GM18861 (cell line): ENCODE measurements at regions not wholly inside any gene's neighbourhood (a gene's known extent, or its start where the extent isn't known, plus 50 kb on each side); places are given as distances from the start of the nearest gene placed in this dataset.
"Not testable (repeated sequence)": the region's sequence is repeated elsewhere in the genome, so short reads cannot be mapped to it uniquely, and the experiment has no call there.

ENCODE experiments used
- ATAC-seq: cut with Tn5 transposase; IDR thresholded peaks from one replicate; pipeline ENCODE4 v1.9.1; 2021; ENCODE audit not compliant: unreplicated experiment

- ATAC-seq = no peak
These were observed 322.4 kb upstream of the CCNG1 start for GRCh38 chr5:163115011-163115410.

GRCh38 chr5:163116618-163117017, 320.8 kb upstream of the CCNG1 start:
- ATAC-seq = not testable (repeated sequence)

GRCh38 chr5:163134061-163134460, 303.3 kb upstream of the CCNG1 start:
- ATAC-seq = no peak

GRCh38 chr5:163135849-163136248, 301.5 kb upstream of the CCNG1 start:
- no peak for ATAC-seq

DNA sequence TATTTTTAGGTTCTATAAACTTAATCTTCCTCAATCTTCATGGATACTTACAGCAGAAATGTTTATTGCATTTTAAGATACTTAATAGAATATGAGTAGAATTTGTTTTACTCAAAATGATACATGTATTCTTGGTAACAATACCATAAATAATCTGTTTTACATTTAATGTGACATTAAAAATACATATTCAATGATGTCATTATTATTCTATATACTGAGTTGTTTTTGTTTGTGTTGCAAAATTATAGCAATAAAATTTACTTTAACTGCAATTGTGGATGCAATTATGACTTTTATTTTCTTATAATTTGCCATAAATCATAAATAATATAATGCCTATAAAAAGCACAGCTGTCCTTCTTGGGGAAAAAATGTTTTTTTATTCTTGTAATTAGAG, 275.9 kb upstream of the CCNG1 start:
- ATAC-seq = no peak

- peak; percentile 74 for ATAC-seq
These were observed 274.8 kb upstream of the CCNG1 start for GRCh38 chr5:163162645-163163044.

- ATAC-seq = peak; percentile 40
These were observed 273.5 kb upstream of the CCNG1 start for GRCh38 chr5:163163858-163164257.

- ATAC-seq = no peak
These were observed 272.1 kb upstream of the CCNG1 start for GRCh38 chr5:163165277-163165676.

DNA sequence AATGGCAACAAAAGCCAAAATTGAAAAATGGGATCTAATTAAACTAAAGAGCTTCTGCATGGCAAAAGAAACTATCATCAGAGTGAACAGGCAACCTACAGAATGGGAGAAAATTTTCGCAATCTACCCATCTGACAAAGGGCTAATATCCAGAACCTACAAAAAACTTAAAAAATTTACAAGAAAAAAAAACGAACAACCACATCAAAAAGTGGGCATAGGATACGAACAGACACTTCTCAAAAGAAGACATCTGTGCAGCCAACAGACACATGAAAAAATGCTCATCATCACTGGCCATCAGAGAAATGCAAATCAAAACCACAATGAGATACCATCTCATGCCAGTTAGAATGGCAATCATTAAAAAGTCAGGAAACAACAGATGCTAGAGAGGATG, 267.2 kb upstream of the CCNG1 start:
- ATAC-seq = not testable (repeated sequence)

DNA sequence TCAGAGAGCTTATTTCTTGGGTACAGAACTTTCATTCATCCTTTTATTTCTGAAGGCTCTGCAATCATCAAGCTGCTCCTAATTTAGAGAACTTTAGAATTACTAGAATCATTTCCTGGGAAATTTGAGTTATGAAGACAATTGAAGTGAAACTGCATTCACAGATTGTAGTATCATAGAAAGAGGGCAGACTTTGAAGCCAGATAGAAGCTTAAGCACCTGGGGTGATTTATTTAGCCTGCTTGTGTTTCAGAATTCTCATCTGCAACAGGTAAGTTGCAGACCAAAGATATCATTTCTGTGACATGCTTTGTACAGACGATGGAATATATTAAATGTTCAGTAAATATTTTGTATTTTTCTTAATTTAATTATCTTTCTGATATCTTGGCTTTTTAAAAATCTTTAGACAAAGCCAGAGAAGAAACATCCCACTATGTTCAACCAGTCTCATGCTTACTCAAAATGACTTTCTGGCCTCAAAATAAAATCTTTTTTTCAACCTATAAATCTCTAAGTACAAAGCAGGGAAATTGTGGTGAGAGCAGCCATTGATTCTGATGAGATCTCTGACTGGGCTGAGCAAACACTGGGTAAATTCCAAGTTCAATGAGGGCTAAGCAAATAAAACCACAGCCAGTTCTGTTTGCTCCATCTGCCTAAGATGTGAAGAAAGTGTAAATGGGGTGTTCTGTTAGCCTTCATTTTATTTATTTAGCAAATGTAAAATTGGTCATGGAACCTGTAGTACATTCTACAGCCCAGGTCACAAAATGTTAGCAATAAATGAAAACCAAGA, 264.7 kb upstream of the CCNG1 start:
- no peak for ATAC-seq

DNA sequence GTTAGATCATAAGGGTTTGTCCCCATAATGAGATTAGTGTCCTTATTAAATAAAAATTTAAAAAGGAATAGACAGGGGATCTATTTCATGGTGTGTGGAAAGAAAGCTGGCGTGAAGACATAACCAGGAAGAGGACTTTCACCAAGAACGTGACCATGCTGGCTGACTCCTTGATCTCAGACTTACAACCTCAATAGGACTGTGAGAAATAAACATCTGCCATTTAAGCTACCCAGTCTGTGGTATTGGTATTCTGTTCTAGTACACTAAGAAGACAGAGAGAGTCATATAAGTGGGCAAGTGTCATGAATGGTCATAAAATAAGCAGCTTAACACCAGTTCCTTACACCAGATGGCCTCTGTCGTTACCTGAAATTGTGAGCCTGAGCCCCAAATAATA, 259.4 kb upstream of the CCNG1 start:
- no peak for ATAC-seq

DNA sequence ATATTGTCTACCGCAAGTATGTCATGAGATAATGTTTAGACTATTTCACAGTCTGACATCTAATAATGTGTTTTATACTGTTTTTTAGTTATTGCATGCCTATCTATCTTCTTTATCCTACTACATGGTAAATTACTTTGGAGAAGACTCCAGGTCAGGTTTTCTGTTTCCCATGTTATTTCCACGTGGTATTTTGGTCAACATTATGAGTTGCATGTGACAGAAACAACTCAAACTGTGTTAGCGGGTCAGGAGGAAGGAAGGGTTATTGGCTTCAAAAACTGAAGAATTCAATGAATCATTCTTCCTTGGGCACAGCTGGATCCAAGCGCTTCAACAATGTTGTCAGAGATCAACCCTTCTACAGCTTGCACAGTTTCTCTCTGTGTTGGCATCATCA, 252.1 kb upstream of the CCNG1 start:
- ATAC-seq = no peak

DNA sequence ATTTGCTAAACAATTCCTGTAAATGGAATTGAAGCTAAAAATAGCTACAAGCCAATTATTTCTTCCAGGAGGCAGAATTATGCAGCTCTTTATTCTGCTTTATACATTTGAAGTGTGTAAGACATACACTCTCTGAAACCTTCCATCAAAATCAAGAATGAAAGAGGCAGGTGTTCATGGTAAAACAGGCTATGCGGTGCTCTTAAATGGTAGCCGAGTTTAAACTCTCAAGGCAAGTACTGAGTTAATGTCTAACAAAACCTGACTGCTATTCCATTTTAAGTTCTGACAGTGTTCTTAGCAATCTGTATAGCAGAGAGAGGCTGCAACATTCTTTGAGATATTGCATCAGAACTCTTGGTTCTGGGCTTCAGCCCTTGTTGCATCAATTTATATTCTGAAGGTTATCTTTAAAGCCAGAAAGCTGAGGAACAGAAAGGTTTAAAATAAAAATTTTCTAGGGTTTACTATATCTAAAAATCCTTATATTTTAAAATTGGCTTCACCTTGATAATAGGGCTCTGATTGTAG, 248.3 kb upstream of the CCNG1 start:
- no peak for ATAC-seq

DNA sequence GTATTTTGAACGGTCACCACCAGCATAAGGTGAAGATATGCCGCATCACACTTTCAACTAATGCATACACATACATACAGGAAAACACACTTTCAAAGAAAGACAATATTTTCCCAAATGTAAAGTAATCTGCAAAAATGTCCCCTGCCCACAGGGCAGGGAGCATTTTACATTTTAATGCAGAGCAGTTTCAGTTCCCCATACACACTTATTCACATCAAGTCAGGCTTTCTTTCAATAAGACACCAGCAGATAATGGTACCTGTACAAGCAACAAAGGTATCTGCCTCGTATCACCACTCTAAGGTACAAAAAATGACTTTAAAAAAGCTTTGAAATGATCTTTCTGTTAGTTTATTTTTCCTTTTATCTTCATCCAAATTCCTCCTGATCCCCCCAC, 247.1 kb upstream of the CCNG1 start:
- peak; percentile 83 for ATAC-seq

DNA sequence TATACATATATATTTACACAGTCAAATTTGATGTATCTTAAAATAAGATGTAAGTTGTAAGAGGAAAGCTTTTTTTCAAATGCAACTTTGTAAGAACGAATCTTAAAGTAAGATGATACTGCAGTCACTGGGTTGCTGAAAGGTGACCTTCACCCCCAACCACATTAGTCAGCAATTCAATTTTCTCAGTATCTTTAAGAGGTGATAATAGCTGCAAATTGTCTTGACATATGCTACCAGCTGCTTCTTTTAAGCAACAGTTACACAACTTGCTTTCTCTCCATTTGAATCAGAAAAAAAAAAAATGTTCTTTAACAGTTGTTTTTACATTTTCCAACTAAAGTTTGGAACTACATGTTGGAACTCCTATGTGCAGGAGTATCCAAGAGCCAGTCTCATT, 246.6 kb upstream of the CCNG1 start:
- ATAC-seq = peak; percentile 33

DNA sequence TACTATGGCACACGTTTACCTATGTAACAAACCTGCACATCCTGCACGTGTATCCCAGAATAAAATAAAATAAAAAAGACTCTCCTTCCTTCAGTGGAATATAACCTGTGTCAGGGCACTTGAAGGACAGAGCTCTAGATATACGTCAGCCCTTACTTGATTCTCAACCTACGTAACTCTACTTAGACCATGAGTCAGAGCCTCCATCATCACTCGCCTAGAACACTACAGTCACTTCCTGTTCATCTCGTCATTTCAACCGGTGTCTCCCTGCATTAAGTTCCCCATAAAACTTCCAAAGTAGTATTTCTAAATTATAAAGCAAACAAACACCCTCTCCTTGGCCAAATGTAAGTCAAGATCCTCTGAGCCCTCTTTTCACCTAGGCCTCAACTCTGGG, 243.5 kb upstream of the CCNG1 start:
- no peak for ATAC-seq

- ATAC-seq = no peak
These were observed 231.8 kb upstream of the CCNG1 start for GRCh38 chr5:163205645-163206044.

DNA sequence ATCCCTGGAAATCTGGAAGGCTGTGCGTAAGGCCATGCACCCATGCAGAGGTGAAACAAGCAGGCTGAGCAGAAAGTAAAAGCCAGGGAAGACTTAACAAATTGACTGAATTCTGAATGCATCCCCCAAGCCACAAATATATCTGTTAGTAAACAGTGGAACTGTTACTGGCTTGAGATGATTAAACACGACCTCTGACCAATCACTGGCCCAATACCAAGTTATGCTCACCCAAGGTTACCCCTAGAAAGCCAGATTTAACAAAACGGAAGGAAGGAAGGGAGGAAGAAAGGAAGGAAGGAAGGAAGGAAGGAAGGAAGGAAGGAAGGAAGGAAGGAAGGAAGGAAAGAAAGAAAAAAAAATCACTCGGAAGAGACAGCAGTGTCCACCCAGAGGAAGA, 215.8 kb upstream of the CCNG1 start:
- no peak for ATAC-seq

GRCh38 chr5:163222982-163223381, 214.4 kb upstream of the CCNG1 start:
- ATAC-seq = no peak

GRCh38 chr5:163244445-163244987, 192.9 kb upstream of the CCNG1 start:
- ATAC-seq = no peak

DNA sequence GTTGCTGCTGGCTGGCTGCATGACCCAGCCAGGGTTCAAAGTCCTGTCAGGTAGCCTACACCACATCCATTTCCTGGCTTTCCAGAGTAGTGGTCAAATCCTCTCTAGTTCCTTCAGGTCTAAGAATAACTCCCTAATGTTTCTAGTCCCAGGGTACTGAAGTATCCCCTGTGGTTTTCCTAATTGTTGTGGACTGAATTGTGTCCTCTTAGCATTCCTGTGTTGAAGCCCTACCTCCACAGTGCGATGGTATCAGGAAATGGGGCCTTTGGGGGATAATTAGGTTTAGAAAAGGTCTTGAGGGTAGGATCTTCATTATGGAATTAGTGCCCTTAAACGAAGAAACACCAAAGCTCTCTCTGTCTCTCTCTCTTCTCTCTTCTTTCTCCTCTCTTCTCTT, 191.8 kb upstream of the CCNG1 start:
- no peak for ATAC-seq

DNA sequence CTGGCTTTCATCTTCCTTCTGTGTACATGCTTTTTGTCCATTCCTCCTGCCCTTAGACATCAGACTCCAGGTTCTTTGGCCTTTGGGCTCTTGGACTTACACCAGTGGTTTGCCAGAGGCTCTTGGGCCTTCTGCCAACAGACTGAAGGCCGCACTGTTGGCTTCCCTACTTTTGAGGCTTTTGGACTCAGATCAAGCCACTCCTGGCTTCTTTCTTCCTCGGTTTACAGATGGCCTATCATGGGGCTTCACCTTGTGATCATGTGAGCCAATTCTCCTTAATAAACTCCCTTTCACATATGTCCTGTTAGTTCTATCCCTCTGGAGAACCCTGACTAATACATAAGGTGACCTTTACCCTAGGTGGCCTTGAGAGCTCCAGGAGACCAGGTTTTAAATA, 189.1 kb upstream of the CCNG1 start:
- ATAC-seq = no peak

- ATAC-seq = no peak
These were observed 188.5 kb upstream of the CCNG1 start for GRCh38 chr5:163248871-163249270.
